ENCODE measurements at regions not wholly inside any gene's neighbourhood (a gene's known extent, or its start where the extent isn't known, plus 50 kb on each side); places are given as distances from the start of the nearest gene placed in this dataset.
"Not testable (repeated sequence)": the region's sequence is repeated elsewhere in the genome, so short reads cannot be mapped to it uniquely, and the experiment has no call there.

DNA sequence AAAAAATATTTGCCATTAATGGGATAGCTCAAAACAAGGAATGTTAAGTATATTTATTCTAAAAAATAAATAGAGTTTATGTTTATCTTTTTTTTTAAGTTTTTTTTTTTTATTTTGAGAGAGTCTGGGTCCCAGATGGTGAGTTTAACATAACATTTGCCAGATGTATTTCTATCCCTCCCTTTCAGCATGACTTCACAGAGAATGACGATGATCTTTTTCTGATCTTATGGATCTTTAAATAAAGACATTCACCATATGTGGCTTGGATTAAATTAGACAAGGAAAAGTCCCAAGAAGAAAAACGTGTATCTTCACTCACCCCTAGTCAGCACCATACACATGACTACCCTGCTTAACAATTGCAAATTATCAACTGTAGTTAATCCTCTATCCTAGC lies 839.8 kb upstream of the CNTN5 start:
- DNase-seq (ENCODE audit: extremely low read depth, low read depth): no peak

DNA sequence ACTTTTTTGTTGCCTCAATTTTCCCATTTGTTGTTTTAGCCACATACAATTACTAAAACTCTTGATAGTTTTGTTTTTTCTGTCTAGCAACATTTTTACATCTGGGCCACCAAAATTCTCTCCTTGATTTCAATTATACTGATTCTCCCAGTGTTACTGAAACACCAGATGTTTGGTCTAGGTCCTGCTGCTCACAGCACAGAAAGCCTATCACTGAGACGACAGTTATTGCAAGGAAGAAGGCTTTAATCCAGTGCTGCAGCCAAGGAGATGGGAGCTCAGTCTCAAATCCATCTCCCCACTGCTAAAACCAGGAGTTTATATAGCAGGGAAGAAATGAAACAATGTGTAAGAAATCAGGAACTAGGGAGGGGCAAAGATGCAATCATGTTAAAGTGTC lies 837.7 kb upstream of the CNTN5 start:
- no peak for DNase-seq (ENCODE audit: extremely low read depth, low read depth)

DNA sequence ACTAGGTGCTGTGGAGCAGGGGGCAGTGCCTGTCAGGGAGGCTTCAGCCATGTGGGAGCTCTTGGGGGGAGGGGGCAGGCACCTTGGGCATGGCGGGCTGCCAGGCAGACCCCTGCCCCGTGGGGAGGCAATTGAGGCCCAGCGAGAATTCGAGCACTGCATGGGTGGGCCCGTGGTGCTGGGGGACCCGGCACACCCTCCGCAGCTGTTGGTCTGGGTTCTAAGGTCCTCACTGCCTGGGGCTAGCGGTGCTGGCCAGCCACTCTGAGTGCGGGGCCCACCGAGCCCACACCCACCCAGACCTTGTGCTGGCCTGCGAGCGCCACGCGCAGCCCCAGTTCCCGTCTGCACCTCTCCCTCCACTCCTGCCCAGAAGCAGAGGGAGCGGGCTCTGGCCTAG lies 835.5 kb upstream of the CNTN5 start:
- no peak for DNase-seq (ENCODE audit: extremely low read depth, low read depth)

DNA sequence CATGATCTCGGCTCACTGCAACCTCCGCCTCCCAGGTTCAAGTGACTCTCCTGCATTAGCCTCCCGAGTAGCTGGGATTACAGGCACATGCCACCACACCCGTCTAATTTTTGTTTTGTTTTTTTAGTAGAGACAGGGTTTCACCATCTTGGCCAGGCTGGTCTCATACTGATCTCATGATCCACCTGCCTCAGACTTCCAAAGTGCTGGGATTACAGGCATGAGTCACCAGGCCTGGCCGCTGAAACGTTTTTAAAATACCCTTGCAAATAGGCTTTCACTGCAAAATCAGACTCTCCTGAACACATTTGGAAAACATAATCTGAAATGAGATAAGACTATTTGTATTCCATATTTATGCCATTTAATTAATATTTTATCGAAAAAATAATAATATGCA lies 826.1 kb upstream of the CNTN5 start:
- no peak for DNase-seq (ENCODE audit: extremely low read depth, low read depth)

DNA sequence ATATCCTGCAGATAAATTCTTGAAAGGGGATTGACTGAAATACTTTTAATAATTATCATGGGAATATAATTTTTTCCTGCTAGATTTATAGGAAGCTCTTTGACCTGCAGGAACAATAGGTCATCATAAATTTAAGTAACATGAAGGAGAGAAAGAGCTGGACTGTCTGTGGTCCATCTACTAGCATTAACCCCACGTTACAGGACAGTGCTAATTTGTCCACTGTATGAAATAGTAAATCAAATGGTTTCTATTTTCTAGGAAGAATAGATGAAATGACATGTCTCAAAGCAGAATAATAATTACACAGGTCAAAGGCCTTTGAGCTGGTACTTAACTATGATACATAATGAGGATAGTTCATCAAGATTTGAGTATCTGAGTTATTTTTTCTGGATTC lies 825.4 kb upstream of the CNTN5 start:
- no peak for DNase-seq (ENCODE audit: extremely low read depth, low read depth)

DNA sequence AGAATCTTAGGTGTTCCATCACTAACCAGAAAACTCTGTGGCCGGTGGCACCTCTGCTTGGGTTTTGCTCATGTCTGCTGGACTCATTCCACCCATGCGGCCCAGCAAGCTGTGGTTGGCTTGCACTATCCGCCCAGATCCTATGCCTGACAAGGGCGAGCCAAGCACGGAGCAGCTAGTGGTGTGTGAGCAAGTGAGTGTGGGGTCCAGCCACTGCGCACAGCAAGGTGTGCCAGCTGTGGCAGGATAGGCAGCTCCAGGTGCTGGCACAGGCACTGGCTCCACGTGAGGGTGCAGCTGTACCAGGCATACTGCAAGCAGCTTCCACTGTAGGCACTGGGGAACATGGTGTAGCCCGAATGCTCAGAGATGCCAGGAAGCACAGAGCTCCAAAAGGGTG lies 813.7 kb upstream of the CNTN5 start:
- no peak for DNase-seq (ENCODE audit: extremely low read depth, low read depth)

DNA sequence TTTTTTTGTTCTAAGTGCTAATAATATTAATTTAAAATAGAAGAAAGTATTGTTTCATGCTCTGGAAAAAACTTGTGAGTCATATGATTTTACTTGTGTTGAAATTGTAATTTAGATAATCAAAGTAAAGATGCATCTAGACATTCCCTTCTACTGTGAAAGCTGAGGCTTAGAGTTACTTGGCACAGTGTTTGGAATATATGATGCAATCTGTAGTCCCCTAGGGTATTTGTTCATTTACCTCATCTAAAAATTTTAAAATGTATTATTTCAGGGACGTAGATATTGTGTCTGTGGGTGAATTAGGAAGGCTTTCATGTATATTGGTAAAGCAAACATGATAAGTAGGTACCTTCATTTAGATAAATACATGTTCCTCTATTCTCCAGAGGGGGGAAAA lies 793.5 kb upstream of the CNTN5 start:
- DNase-seq (ENCODE audit: extremely low read depth, low read depth): no peak

DNA sequence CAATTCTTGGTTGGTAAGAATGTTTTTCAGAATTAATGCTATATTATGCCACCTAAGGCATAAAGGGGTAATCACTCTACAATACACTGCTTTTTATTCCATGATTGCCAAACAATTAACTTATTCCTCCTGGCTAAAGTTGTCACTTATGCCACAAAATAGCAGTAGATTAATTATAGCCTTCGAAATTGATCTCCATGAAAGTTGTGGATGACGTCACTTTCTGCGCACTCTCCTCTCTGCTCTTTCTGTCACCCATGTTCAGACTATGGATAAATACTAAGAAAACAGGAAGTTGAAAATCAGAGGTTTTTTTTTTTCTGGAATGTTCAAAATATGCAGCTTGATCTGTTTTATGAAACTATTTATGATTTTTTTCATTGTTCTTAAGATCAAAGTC lies 790.1 kb upstream of the CNTN5 start:
- no peak for DNase-seq (ENCODE audit: extremely low read depth, low read depth)

DNA sequence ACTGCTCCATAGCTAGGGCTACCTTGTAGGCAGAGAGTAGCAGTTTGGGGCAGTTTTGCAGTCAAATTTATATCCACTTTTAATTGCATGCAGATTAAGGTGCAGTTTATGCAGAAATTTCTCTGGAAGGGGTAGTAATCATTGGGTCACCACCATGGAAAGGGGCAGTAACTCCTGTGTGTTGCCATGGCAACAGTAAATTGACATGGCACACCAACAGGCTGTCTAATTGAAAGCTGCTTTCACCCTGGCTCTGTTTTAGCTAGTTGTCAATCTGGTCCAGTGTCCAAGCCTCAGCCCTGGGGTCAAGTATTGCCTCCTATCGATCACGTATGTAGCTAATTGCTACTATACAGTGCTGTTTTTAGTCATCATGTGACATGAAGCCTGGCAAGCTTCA lies 786.1 kb upstream of the CNTN5 start:
- DNase-seq (ENCODE audit: extremely low read depth, low read depth): no peak

DNA sequence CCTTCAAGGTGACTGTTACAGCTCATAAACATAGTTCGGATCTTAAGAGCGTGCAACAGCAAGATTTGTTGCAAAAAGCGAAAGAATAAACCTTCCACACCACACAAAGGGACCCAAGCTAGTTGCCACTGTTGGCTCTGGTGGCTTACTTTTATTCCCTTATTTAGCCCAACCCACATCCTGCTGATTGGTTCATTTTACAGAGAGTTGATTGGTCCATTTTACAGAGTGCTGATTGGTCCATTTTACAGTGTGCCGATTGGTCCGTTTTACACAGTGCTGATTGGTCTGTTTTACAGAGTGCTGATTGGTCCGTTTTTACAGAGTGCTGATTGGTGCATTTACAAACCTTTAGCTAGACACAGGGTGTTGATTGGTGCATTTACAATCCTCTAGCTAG lies 776.9 kb upstream of the CNTN5 start:
- DNase-seq (ENCODE audit: extremely low read depth, low read depth): no peak

DNA sequence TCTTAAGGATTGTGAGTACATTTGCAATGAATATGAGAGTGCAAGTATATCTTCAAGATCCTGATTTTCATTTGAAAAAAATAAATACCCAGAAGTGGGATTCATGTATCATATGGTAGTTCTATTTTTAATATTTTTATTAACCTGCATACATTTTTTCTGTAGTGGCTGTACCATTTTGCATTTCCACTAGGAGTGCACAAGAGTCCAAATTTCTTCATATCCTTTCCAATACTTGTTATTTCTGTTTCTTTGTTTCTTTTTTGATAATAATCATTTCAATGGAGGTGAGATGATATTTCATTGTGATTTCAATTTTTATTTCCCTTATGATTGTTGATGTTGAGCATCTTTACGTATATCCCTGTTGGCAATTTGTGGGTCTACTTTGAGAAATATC lies 759.8 kb upstream of the CNTN5 start:
- DNase-seq (ENCODE audit: extremely low read depth, low read depth): no peak

DNA sequence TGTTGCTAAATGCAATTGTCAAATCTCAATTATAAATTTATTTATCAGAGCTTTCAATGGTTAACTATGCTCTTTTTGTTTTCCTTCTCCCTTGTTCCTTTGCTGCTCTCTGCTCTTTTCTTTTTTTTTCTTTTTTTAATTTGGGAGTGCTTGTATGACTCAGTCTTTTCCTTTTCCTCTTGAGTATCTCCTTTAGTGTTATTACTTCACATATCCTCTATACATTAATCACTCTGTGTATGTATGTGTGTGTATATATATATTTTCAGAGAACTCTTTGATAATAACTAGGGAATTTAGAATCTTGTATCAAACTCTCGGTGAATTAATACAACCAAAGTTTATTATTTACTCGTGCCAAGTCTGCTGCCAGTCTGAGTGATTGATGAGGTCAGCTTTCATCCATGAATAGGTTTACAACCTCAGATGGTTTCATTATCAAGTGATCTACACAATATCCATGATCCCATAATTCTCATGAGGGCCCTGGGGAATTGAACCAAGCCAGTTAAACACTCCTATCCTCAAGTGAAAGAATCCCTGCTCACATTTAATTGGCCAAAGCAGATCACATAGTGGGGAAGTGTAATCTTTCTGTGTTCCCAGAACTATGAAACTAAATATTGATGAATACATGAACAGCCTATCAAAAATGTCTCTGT lies 743.4 kb upstream of the CNTN5 start:
- no peak for DNase-seq (ENCODE audit: extremely low read depth, low read depth)

DNA sequence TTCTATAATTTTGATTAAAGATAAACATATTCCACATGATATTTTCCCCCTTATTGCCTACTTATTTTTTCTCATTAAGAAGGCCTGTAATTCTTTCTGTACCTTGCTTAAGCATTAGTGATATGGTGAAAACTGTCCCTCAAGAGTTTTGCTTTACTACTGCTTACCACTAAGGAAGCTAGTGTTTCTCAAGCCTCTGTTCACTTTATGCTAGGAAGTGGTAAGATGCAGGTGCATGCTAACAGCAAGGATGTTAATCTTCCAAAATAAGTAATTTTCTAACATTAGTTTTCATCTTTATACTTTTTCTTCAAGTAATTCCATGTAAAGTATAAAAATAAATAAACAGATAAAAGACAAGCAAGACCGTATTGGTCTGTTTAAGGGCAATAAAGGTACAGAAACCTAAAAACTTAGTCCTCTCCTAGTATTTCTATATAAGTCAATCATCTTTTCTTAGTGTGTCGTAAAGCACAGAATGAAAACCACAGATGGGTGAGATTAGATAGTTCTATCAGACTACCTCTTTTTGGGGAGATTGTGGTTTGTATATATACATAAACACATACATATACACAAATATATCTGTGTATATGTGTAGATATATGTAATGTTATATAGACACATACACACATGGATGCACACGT lies 731.0 kb upstream of the CNTN5 start:
- no peak for DNase-seq (ENCODE audit: extremely low read depth, low read depth)

DNA sequence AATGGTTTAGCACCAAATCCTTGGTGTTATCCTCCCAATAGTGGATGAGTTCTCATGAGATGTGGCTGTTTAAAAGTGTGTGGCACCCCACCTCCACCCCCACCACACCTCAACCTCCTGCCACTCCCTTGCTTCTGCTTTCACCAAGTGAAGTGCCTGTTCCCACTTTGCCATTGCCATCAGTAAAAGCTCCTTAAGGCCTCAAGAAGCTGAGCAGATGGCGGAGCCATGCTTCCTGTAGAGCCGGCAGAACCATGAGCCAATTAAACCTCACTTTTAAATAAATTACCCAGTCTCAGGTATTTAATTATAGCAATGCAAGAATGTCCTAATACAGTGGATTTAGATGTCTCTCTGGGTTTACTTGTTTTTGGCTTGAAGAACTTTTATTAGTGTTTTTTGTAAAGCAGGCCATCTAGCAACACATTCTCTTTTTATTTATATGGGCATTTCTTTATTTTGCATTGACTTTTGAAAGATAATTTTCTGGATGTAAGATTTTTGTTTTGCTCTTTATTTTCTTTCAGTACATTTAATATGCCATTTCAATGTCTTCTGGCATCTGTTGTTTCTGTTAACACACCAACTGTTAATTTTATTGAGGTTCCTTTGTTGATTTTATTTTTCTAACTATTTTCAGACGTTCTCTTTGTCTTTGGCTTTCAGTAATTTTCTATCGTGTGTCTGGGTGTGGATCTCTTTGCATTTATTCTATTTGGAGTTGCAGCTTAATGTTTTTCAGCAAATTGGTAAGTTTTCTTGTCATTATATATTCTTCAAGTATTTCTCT lies 724.5 kb upstream of the CNTN5 start:
- no peak for DNase-seq (ENCODE audit: extremely low read depth, low read depth)

DNA sequence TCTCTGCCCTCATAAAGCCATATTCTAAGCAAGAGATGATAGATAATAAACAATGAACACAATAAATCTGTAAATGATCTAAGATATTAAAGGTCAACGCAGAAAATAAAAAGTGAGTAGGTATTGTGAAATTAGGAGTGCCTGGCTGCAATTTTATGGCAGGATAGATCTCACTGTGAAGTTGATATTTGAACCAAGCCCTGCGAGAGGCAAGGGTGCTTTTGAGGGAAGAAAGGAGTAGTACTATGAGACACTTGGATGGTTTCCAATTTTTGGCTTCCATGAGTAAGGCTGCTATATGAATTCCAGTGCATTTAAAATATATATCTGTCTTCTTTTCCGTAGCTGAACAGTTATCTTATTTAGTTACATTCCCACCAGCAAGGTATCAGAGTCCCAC lies 720.0 kb upstream of the CNTN5 start:
- no peak for DNase-seq (ENCODE audit: extremely low read depth, low read depth)

DNA sequence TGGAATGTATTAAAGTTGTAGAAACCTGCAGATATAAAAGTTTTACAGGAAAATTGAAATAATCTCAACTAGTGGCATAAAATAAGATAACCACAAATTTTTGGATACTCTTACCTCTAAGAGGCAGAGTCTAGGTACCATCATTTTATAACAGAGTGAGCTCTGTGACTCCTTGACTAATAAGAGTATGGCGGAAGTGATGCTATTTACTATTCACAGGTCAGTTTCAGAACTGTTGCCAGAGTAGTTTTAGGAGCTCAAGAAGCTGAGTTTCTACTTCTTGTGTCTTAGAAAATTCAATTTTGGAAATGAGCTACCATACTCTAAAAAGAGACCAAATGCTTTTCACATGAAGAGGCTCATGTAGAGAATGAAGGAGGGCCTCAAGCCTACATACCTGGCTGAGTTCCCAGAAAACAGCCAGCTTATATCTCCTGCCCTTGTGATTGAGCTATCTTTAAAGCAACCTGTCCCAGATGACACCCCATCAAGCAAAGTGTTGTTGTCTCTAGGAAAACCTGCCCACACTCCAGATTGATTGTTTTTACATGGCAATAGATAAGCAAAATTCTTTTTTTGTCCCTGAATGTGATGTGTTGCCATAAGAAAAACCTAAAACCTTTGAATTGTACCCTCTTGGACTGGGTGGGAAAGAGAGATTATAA lies 712.8 kb upstream of the CNTN5 start:
- DNase-seq (ENCODE audit: extremely low read depth, low read depth): no peak

DNA sequence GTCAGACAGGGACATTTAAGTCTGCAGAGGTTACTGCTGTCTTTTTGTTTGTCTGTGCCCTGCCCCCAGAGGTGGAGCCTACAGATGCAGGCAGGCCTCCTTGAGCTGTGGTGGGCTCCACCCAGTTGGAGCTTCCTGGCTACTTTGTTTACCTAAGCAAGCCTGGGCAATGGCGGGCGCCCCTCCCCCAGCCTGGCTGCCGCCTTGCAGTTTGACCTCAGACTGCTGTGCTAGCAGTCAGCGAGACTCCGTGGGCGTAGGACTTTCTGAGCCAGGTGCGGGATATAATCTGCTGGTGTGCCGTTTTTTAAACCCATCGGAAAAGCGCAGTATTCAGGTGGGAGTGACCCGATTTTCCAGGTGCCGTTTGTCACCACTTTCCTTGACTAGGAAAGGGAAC lies 690.4 kb upstream of the CNTN5 start:
- not testable (repeated sequence) for DNase-seq (ENCODE audit: extremely low read depth, low read depth)

DNA sequence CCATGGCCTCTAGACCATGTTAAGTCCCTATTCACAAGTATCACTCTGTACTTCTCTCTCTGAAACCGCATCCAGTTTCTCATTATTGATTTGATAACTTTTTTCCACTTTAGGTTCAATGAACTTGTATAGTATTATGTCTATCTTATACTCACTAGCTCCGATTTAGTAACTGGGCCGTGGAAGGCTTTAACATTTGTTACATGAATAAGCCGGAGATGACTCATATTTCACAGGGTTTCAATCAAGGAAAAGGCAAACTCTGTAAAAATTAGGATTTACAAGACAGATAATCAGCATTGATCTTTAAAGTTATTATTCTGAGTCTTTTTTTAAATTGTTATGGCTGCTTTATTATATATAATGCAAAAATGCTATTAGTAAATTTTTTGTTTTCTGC lies 662.2 kb upstream of the CNTN5 start:
- DNase-seq (ENCODE audit: extremely low read depth, low read depth): no peak

DNA sequence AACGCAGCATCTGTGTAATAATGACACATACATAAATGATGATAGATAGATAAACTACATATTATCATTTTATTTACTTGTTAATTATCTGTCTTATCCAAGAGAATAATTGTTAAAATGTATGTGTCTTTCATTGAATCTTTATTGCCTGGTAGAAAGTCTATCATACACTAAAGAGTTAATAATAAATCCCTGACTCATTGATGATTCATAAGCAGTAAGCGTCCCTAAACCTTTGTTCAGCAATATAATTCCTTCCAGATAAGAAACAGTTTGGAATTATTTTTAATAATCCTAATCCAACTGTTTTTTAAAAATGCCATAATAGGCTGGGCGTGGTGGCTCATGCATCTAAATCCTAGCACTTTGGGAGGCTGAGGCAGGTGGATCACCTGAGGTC lies 655.6 kb upstream of the CNTN5 start:
- DNase-seq (ENCODE audit: extremely low read depth, low read depth): no peak

DNA sequence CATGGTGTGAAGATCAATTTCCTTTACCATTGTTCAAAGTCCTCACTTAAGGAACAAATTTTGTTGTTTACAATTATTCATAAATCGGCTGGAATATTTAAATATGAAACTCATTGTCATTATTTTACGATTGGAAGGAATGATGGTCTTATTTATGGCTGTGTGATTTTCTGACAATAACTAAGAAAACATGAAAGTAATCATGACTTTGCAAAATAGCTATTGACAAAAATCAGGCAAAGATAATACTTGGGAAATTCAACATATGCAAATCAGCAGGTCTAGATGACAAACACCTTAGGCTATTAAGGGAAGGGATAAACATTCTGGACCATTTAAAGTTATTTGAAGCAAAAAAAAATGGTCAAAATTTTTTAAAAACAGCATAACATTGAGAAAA lies 654.8 kb upstream of the CNTN5 start:
- DNase-seq (ENCODE audit: extremely low read depth, low read depth): no peak

DNA sequence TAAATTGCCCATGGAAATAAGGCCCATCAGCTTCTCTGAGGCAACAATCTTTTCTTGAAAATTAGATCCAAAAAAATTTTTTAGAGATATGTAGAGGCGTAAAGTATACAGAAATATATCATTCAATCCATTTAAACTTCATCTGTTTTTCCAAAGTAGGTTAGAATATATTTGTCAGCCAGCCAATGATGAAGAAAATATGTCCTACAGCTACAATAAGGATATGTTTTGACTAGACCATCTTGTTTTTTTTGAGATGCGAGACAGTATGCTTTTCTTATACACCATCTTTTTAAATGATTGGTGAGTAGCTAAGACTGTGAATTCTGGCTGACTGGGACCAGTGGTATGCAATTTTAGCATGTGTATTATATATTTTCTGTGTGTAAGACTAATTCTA lies 630.4 kb upstream of the CNTN5 start:
- no peak for DNase-seq (ENCODE audit: extremely low read depth, low read depth)

DNA sequence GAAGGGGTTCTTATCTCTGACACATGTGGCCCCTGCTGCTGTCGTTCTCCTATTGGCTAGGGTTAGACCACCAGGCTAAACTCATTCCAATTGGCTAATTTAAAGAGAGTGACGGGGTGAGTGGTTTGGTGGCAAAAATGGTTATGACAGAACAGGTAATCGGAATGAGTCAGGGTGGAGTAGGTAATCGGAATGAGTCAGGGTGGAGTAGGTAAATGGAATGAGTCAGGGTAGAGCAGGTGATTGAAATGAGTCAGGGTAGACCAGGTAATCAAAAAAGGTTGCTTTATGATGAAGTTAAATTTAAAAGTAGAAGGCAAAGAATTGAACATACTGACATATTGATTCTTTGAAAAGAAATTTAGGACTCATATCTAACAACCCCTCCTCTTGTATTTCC lies 626.2 kb upstream of the CNTN5 start:
- not testable (repeated sequence) for DNase-seq (ENCODE audit: extremely low read depth, low read depth)

All from NCI-H460 (cell line).